ENCODE measurements at regions not wholly inside any gene's neighbourhood (a gene's known extent, or its start where the extent isn't known, plus 50 kb on each side); places are given as distances from the start of the nearest gene placed in this dataset.
A peak's percentile ranks its signal among the peaks of the same experiment; 100 is the strongest.
"Not testable (repeated sequence)": the region's sequence is repeated elsewhere in the genome, so short reads cannot be mapped to it uniquely, and the experiment has no call there.

- no peak for TF ChIP-seq CTCF (IDR thresholded peaks at IDR 0.05)
- Histone ChIP-seq H3K9me3 (no peaks in the 10 kb centered on the region), H3K4me1 (no peaks in the 10 kb centered on the region), H3K27ac (no peak overlapping the region), H3K27me3 (no peaks in the 10 kb centered on the region), H3K36me3 (no peaks in the 10 kb centered on the region), H3K4me3 (no peak overlapping the region)
- WGBS, 2 donors: 90 to 92% methylated on average over 20 to 22 of the region's 22 CpGs
- DNase-seq (peak in 1 of 6 donors; percentile 56), ATAC-seq (no peak), FAIRE-seq (no peak)
- intact Hi-C loops (cut with DNase I): no loop called here
Observed at GRCh38 chr3:14037211-14037610, 87.5 kb downstream of the CHCHD4 start.

GRCh38 chr3:14033023-14033422 lies 91.6 kb downstream of the CHCHD4 start:
- no peak for ATAC-seq
- H3K27me3 ChIP-seq: no peaks in the 10 kb centered on the region
- H3K4me1 ChIP-seq: no peaks in the 10 kb centered on the region
- no peak for TF ChIP-seq CTCF (IDR thresholded peaks at IDR 0.05)
- 25 to 41% methylated on average over 1 of the region's 1 CpG for whole genome bisulfite sequencing, 2 donors
- intact Hi-C loops (cut with DNase I): no loop called here
- H3K9me3 ChIP-seq: no peaks in the 10 kb centered on the region
- DNase-seq: no peak
- no peak overlapping the region for H3K27ac ChIP-seq
- H3K4me3 ChIP-seq: no peak overlapping the region
- FAIRE-seq: no peak
- no peaks in the 10 kb centered on the region for H3K36me3 ChIP-seq

DNA sequence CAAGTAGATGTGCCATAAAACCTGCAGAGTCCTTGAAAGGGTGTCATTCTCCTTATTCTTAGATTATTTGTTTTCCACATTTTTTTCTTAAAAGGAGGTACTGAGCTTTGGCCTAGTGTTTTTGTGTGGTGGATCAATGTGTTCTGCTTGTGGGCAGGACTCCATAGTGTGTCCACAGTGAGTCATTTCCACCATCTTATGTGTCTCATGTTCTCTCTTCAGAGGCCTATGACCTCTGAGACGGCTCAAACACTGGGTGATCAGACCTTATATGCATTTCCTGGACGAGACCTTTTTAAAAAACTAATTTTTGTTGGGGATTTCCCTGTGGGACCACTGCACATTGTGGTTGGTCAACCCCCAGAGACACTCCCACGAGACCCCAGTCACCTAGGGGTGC lies 93.4 kb downstream of the CHCHD4 start:
- Histone ChIP-seq H3K9me3 (no peaks in the 10 kb centered on the region), H3K27me3 (no peaks in the 10 kb centered on the region), H3K4me1 (no peaks in the 10 kb centered on the region), H3K4me3 (no peak overlapping the region), H3K27ac (no peak overlapping the region), H3K36me3 (no peaks in the 10 kb centered on the region)
- no peak for ATAC-seq
- intact Hi-C loops (cut with DNase I): no loop called here
- no peak for FAIRE-seq
- TF ChIP-seq CTCF (IDR thresholded peaks at IDR 0.05): no peak
- WGBS, 2 donors: 54 to 64% methylated on average over 3 of the region's 3 CpGs
- no peak for DNase-seq

DNA sequence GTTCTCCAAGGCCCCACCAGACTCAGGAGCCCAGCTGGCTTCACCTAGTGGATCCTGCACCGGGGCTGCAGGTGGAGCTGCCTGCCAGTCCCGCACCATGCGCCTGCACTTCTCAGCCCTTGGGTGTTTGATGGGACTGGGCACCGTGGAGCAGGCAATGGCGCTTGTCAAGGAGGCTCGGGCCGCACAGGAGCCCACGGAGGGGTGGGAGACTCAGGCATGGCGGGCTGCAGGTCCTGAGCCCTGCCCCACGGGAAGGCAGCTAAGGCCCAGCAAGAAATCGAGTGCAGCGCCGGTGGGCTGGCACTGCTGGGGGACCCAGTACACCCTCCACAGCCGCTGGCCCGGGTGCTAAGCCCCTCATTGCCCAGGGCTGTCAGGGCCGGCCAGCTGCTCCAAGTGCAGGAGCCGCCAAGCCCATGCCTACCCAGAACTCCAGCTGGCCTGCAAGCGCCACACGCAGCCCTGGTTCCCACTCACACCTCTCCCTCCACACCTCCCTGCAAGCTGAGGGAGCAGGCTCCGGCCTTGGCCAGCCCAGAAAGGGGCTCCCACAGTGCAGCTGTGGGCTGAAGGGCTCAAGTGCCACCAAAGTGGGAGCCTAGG lies 95.2 kb downstream of the CHCHD4 start:
- intact Hi-C loops (cut with DNase I): not testable (repeated sequence)

DNA sequence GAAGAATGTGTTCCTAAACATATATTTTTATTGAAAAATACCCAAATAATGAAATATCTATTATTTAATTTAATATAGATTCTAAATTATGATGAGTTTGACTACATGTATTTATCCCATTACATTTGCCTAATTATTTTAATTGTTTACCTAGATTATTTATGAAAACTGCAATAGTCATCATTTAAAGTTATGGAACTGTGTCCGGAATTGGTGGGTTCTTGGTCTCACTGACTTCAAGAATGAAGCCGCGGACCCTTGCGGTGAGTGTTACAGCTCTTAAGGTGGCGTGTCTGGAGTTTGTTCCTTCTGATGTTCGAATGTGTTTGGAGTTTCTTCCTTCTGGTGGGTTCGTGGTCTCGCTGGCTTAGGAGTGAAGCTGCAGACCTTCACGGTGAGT lies 96.5 kb downstream of the CHCHD4 start:
- FAIRE-seq: peak; percentile 9
- intact Hi-C loops (cut with DNase I); DNase-seq; H3K9me3 ChIP-seq; ATAC-seq; H3K27me3 ChIP-seq; H3K27ac ChIP-seq; H3K4me1 ChIP-seq; H3K36me3 ChIP-seq; H3K4me3 ChIP-seq: not testable (repeated sequence)
- 88 to 89% methylated on average over 7 to 8 of the region's 9 CpGs for WGBS, 2 donors

More for the DNA sequence above, 95.2 kb downstream of the CHCHD4 start:
- H3K4me1 ChIP-seq, ATAC-seq, FAIRE-seq, H3K9me3 ChIP-seq, H3K27me3 ChIP-seq, H3K4me3 ChIP-seq, H3K27ac ChIP-seq, H3K36me3 ChIP-seq: not testable (repeated sequence)
- peak in 1 of 6 donors; percentile 40 for DNase-seq
- WGBS, 2 donors: 88 to 94% methylated on average over 16 to 20 of the region's 20 CpGs

DNA sequence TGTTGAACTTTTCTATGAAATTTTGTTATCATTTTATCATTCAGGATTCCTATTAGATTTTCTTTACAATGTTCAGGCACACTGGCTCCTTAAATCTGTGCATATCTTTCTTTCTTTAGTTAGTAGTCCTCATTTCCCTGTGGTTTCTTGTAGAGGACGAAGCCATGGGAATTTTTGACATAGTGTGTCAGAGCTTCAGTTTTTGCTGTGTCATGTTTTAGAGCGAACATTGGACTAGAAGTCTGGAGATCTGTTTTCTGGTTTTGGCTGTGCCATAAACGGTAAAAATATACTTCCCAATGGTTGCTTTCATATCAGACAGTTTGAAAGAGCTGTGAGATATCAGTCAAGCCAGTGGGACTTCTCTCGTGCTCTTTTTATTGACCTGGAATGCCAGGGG lies 105.2 kb downstream of the CHCHD4 start:
- TF ChIP-seq CTCF (IDR thresholded peaks at IDR 0.05): no peak
- no peak for ATAC-seq
- DNase-seq: no peak
- H3K9me3 ChIP-seq: no peaks in the 10 kb centered on the region
- intact Hi-C loops (cut with DNase I): no loop called here
- no peak overlapping the region for H3K4me3 ChIP-seq
- H3K27me3 ChIP-seq: no peaks in the 10 kb centered on the region
- FAIRE-seq: no peak
- no peak overlapping the region for H3K27ac ChIP-seq
- H3K36me3 ChIP-seq: no peaks in the 10 kb centered on the region
- H3K4me1 ChIP-seq: no peaks in the 10 kb centered on the region
- 46 to 50% methylated on average over 4 of the region's 4 CpGs for WGBS, 2 donors
